ENCODE measurements at regions not wholly inside any gene's neighbourhood (a gene's known extent, or its start where the extent isn't known, plus 50 kb on each side); places are given as distances from the start of the nearest gene placed in this dataset.

DNA sequence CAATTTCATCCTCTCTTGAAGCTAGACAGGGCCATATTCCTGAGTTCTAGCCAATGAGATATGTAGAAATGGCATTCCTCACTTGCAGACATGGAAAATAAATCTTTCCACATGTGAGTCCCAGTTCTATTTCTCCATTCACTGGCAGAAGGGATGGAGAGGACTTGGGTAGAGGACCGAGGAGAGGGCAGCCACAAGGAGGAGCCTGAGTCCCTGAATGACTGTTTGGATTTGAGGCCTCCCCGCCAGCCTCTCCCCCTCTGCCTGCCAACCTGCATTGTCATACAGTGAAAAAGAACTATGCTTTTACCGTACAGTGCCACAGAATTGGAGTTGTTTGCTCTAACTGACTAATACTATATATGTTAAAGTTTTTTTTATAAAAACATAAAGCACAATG lies 583.0 kb upstream of the WWC1 start:
- H3K27me3 ChIP-seq: no peaks in the 10 kb centered on the region
- intact Hi-C loops (cut with DNase I): no loop called here

DNA sequence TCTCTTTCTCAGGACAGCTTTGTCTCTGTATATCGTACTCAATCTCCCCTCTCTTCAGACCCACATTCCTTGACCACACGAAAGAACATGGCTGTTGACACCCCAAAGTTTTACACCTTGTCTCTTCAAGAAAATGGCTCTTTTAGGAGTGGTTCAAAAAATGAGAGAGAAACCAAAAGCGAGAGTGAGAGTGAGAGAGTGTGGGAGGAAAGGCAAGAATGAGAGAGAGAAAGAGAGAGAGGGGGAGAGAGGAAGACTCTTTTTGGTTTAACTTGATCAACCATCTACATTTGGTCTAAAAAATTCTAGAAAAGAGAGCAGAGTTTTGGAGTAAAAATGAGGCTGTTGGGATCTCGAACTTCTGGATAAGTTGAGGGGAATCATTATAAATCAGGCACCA lies 581.8 kb upstream of the WWC1 start:
- Histone ChIP-seq H3K9me3 (no peaks in the 10 kb centered on the region), H3K27me3 (no peaks in the 10 kb centered on the region), H3K27ac (no peak overlapping the region), H3K36me3 (no peaks in the 10 kb centered on the region), H3K4me1 (no peaks in the 10 kb centered on the region), H3K4me3 (no peak overlapping the region)
- DNase-seq (no peak), ATAC-seq (no peak)
- intact Hi-C loops (cut with DNase I): no loop called here
- TF ChIP-seq, protein P1, sequence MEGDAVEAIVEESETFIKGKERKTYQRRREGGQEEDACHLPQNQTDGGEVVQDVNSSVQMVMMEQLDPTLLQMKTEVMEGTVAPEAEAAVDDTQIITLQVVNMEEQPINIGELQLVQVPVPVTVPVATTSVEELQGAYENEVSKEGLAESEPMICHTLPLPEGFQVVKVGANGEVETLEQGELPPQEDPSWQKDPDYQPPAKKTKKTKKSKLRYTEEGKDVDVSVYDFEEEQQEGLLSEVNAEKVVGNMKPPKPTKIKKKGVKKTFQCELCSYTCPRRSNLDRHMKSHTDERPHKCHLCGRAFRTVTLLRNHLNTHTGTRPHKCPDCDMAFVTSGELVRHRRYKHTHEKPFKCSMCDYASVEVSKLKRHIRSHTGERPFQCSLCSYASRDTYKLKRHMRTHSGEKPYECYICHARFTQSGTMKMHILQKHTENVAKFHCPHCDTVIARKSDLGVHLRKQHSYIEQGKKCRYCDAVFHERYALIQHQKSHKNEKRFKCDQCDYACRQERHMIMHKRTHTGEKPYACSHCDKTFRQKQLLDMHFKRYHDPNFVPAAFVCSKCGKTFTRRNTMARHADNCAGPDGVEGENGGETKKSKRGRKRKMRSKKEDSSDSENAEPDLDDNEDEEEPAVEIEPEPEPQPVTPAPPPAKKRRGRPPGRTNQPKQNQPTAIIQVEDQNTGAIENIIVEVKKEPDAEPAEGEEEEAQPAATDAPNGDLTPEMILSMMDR (IDR thresholded peaks at IDR 0.05): no peak

More for the DNA sequence above, 583.0 kb upstream of the WWC1 start:
- ATAC-seq (no peak), DNase-seq (no peak)
- Histone ChIP-seq H3K27ac (no peak overlapping the region), H3K36me3 (no peaks in the 10 kb centered on the region), H3K9me3 (no peaks in the 10 kb centered on the region), H3K4me3 (no peak overlapping the region), H3K4me1 (no peaks in the 10 kb centered on the region)
- TF ChIP-seq, protein P1 (IDR thresholded peaks at IDR 0.05): no peak

GRCh38 chr5:167710444-167711073 lies 580.9 kb upstream of the WWC1 start:
- intact Hi-C loops (cut with DNase I): no loop called here

GRCh38 chr5:167712986-167713585 lies 578.4 kb upstream of the WWC1 start:
- no peak overlapping the region for H3K27ac ChIP-seq
- no peaks in the 10 kb centered on the region for H3K9me3 ChIP-seq
- TF ChIP-seq, protein P1 (IDR thresholded peaks at IDR 0.05): no peak
- no peak for DNase-seq
- intact Hi-C loops (cut with DNase I): no loop called here
- H3K4me1 ChIP-seq: no peaks in the 10 kb centered on the region
- no peak for ATAC-seq
- no peaks in the 10 kb centered on the region for H3K36me3 ChIP-seq
- H3K27me3 ChIP-seq: no peaks in the 10 kb centered on the region
- no peak overlapping the region for H3K4me3 ChIP-seq

More at GRCh38 chr5:167710444-167711073, 580.9 kb upstream of the WWC1 start:
- ATAC-seq (no peak), DNase-seq (no peak)
- no peak overlapping the region for H3K4me3 ChIP-seq
- no peak overlapping the region for H3K27ac ChIP-seq
- H3K27me3 ChIP-seq: no peaks in the 10 kb centered on the region
- TF ChIP-seq, protein P1 (IDR thresholded peaks at IDR 0.05): no peak
- H3K9me3 ChIP-seq: no peaks in the 10 kb centered on the region
- no peaks in the 10 kb centered on the region for H3K36me3 ChIP-seq
- no peaks in the 10 kb centered on the region for H3K4me1 ChIP-seq

DNA sequence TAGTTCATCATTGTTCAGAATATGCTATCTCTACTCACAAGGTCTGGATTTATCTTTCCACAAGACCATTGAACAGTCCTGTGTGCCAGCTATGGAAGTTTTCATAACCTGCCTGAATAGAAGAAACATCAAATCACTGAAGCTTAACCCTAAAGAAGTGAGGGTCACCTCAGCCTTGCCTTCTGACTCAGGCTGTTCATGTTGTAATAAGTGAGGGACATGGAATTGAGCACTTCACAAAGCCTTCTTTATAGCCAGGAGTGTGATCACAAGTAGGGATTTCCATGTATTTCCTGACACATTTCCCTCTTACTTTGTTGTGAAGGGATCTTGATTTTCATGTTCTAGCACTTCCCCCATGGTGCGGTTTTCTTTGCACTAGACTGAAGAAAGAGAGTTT lies 577.5 kb upstream of the WWC1 start:
- intact Hi-C loops (cut with DNase I): no loop called here
- Histone ChIP-seq H3K36me3 (no peaks in the 10 kb centered on the region), H3K4me1 (no peaks in the 10 kb centered on the region), H3K9me3 (no peaks in the 10 kb centered on the region), H3K4me3 (no peak overlapping the region), H3K27me3 (no peaks in the 10 kb centered on the region), H3K27ac (no peak overlapping the region)
- no peak for ATAC-seq
- no peak for DNase-seq
- TF ChIP-seq, protein P1 (IDR thresholded peaks at IDR 0.05): no peak

Data from upper lobe of right lung (tissue), 1 donor.